ENCODE measurements at regions not wholly inside any gene's neighbourhood (a gene's known extent, or its start where the extent isn't known, plus 50 kb on each side); places are given as distances from the start of the nearest gene placed in this dataset.

GRCh38 chr9:11618241-11618805 lies 1005.5 kb upstream of the PTPRD start:
- H3K4me3 Mint-ChIP-seq (ENCODE audit: unreplicated experiment): no peak overlapping the region
- peaks cover 1% of the 10 kb centered on the region for H3K27me3 Mint-ChIP-seq (ENCODE audit: unreplicated experiment)
- DNase-seq (ENCODE audit: low spot score): no peak
- no peaks in the 10 kb centered on the region for H3K4me1 Mint-ChIP-seq (ENCODE audit: unreplicated experiment)
- no peaks in the 10 kb centered on the region for H3K9me3 Mint-ChIP-seq (ENCODE audit: unreplicated experiment)
- no peaks in the 10 kb centered on the region for H3K36me3 Mint-ChIP-seq (ENCODE audit: low read depth, unreplicated experiment)
- TF ChIP-seq CTCF (IDR thresholded peaks at IDR 0.05; ENCODE audit: unreplicated experiment): no peak
- H3K27ac Mint-ChIP-seq (ENCODE audit: unreplicated experiment): no peak overlapping the region

- H3K9me3 Mint-ChIP-seq (ENCODE audit: unreplicated experiment): no peaks in the 10 kb centered on the region
- peaks cover 2% of the 10 kb centered on the region for H3K27me3 Mint-ChIP-seq (ENCODE audit: unreplicated experiment)
- no peaks in the 10 kb centered on the region for H3K4me1 Mint-ChIP-seq (ENCODE audit: unreplicated experiment)
- H3K36me3 Mint-ChIP-seq (ENCODE audit: low read depth, unreplicated experiment): no peaks in the 10 kb centered on the region
- no peak for DNase-seq (ENCODE audit: low spot score)
- no peak overlapping the region for H3K4me3 Mint-ChIP-seq (ENCODE audit: unreplicated experiment)
- no peak overlapping the region for H3K27ac Mint-ChIP-seq (ENCODE audit: unreplicated experiment)
- TF ChIP-seq CTCF (IDR thresholded peaks at IDR 0.05; ENCODE audit: unreplicated experiment): no peak
Measured at GRCh38 chr9:11632691-11633090, 1019.9 kb upstream of the PTPRD start.

GRCh38 chr9:11646831-11647230 lies 1034.0 kb upstream of the PTPRD start:
- no peaks in the 10 kb centered on the region for H3K27me3 Mint-ChIP-seq (ENCODE audit: unreplicated experiment)
- H3K27ac Mint-ChIP-seq (ENCODE audit: unreplicated experiment): no peak overlapping the region
- peaks cover 11% of the 10 kb centered on the region for H3K4me1 Mint-ChIP-seq (ENCODE audit: unreplicated experiment)
- H3K36me3 Mint-ChIP-seq (ENCODE audit: low read depth, unreplicated experiment): no peaks in the 10 kb centered on the region
- H3K4me3 Mint-ChIP-seq (ENCODE audit: unreplicated experiment): no peak overlapping the region
- H3K9me3 Mint-ChIP-seq (ENCODE audit: unreplicated experiment): no peaks in the 10 kb centered on the region
- TF ChIP-seq CTCF (IDR thresholded peaks at IDR 0.05; ENCODE audit: unreplicated experiment): no peak
- no peak for DNase-seq (ENCODE audit: low spot score)

- no peak overlapping the region for H3K4me3 Mint-ChIP-seq (ENCODE audit: unreplicated experiment)
- no peaks in the 10 kb centered on the region for H3K9me3 Mint-ChIP-seq (ENCODE audit: unreplicated experiment)
- no peaks in the 10 kb centered on the region for H3K36me3 Mint-ChIP-seq (ENCODE audit: low read depth, unreplicated experiment)
- no peak for TF ChIP-seq CTCF (IDR thresholded peaks at IDR 0.05; ENCODE audit: unreplicated experiment)
- no peaks in the 10 kb centered on the region for H3K27me3 Mint-ChIP-seq (ENCODE audit: unreplicated experiment)
- DNase-seq (ENCODE audit: low spot score): no peak
- H3K27ac Mint-ChIP-seq (ENCODE audit: unreplicated experiment): no peak overlapping the region
- H3K4me1 Mint-ChIP-seq (ENCODE audit: unreplicated experiment): peaks cover 11% of the 10 kb centered on the region
Measured at GRCh38 chr9:11653867-11654266, 1039.3 kb upstream of the TYRP1 start.

- H3K27me3 Mint-ChIP-seq (ENCODE audit: unreplicated experiment): no peaks in the 10 kb centered on the region
- DNase-seq (ENCODE audit: low spot score): no peak
- no peak for TF ChIP-seq CTCF (IDR thresholded peaks at IDR 0.05; ENCODE audit: unreplicated experiment)
- H3K4me1 Mint-ChIP-seq (ENCODE audit: unreplicated experiment): no peaks in the 10 kb centered on the region
- H3K4me3 Mint-ChIP-seq (ENCODE audit: unreplicated experiment): no peak overlapping the region
- H3K36me3 Mint-ChIP-seq (ENCODE audit: low read depth, unreplicated experiment): no peaks in the 10 kb centered on the region
- H3K27ac Mint-ChIP-seq (ENCODE audit: unreplicated experiment): no peak overlapping the region
- no peaks in the 10 kb centered on the region for H3K9me3 Mint-ChIP-seq (ENCODE audit: unreplicated experiment)
Measured at GRCh38 chr9:11663913-11664312, 1029.3 kb upstream of the TYRP1 start.
